GM12801 (cell line): ENCODE measurements at regions not wholly inside any gene's neighbourhood (a gene's known extent, or its start where the extent isn't known, plus 50 kb on each side); places are given as distances from the start of the nearest gene placed in this dataset.

Experiments
- CTCF ChIP-seq: IDR thresholded peaks from one replicate; pipeline ENCODE4 v1.5.1; 2011; ENCODE audit warnings: control low read depth; ENCODE audit not compliant: insufficient read length; ENCODE audit errors: extremely low read depth

DNA sequence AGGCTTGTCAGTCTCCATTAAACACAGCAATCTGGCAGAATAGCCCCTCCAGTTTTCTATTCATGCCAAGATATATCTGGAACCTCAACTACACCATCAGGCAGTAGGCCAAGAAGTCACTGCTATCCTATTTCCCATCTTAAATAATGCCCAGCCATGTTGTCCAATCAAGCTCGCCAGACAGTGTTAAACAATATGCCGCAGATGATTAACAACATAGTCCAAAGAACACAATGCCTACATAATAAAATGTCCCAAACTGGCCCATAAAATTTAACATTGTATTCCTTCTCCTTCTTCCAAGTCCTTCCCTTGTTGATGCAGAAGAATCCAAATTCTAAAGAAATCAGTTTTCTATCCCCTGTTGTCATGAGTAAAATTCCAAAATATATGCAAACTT lies 427.4 kb upstream of the PPP2R3A start:
- no peak for TF ChIP-seq CTCF

DNA sequence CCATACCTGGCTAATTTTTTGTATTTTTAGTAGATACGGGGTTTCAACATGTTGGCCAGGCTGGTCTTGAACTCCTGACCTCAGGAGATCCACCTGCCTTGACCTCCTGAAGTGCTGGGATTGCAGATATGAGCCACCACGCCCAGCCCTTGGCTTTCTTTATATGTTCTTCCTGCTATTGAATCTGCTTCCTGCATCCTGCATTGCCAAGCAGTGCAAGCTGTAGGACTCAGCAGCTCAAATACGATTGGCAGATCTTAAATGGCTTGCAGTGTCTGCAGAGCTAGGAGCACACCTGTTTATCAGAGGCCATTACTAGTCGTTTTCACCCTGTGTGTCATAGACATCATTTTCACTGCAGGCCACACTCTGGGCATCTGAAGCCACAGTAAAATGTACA lies 426.2 kb upstream of the PPP2R3A start:
- no peak for TF ChIP-seq CTCF

DNA sequence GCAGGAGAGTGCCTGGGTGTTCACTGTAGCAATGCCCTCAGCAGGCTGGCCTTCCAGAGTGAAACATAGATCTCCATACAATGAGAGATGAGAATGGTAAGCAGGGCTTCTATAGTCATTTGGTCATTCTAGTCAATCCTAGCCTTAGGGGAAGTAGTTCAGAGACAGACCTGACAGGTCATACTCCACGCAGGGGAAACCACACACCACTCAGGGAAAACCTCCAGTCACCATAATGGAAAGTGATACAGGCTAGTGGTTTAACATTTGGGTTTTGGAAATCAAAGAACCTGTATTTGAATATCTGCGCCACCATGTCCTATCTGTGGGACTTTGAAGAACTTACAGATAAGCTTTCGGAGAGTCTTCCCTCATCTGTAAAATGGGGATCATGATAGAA lies 425.7 kb upstream of the PPP2R3A start:
- TF ChIP-seq CTCF, result no peak

GRCh38 chr3:135549928-135550494 lies 415.5 kb upstream of the PPP2R3A start:
- no peak for TF ChIP-seq CTCF

DNA sequence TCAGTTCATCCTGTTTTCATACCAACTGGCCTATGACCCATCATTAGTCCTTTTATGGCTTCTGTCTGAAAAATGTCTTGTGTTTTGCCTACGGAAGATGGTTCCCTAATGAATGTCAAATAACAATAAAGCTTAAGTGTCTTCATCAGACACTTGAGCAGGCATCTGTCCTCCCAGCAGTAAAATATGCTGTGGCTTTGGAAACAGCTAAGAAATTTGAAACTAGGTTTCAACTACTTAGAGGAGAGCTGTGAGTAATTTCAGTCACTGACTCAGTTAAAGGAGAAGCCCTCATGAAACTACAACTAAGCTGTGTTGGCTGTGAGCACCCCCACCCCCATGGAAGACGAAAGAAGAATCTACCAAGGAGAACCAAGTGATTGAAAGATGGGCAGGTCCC lies 409.4 kb upstream of the PPP2R3A start:
- TF ChIP-seq CTCF, result no peak

DNA sequence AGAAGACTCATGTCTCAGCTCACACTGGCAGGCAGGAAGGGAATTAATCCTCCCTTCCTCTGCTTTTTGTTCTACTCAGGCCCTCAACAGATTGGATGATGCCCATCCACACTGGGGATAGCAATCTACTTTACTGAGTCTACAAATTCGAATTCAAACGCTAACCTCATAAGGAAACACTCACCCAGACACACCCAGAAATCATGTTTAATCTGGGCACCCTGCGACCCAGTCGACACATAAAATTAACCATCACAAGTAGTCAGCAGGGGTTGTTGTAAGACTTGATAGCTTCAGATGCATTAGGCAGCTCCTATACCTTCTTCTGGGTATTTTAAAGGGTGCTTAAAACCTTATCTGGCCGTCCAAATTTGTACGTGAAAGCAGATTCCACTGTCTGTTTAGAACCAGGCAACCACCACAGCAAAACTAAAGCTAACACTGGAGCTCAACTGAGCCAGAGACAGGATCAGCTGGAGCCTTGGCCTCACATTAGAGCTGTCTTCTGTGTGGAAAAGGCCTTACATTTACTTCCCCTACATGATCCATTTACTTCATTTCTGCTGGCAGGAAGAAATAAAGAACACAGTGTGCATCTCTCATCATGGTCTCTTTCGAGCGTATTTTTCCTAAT lies 407.3 kb upstream of the PPP2R3A start:
- TF ChIP-seq CTCF, result no peak

DNA sequence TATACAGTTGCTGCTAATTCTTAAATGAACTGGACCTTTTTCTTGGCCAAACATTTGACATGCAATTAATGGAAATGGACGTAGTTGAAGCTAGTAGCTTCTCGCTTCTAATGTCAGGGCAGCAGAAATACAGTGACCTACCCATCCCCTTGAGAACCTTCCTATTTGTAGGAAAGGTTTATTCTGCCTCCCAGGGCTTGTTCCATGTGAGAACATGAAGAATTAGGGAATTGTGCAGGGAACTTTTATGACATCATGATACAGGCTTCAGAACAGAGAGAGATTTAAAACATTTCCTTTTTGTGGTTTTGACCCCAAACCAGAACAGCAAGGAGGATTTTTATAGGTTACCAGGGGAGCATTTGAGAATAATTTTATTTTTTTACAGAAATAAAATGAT lies 406.6 kb upstream of the PPP2R3A start:
- TF ChIP-seq CTCF, result no peak
